Activated gamma-delta T cell (primary cell): ENCODE measurements at regions not wholly inside any gene's neighbourhood (a gene's known extent, or its start where the extent isn't known, plus 50 kb on each side); places are given as distances from the start of the nearest gene placed in this dataset.

Experiments
- DNase-seq: peaks from one replicate; lab custom pipeline; 2025; lab: John Stamatoyannopoulos, UW

DNA sequence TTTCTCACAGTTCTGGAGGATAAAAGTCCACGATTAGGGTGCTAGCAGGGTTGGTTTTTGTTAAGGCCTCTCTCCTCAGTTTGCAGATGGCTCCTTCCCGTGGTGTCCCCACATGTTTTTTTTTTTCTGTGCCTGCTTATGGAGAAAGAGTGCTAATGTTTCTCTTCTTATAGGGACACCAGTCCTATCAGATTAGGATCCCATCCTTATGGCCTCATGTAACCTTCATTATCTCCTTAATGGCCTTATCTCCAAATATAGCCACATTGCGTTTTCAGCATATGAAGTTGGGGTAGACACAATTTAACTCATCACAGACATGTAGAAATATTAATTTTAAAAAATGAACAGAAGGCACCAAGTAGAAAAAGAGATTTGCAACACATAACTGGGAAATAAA, 755.7 kb upstream of the CELF4 start:
- DNase-seq: no peak

DNA sequence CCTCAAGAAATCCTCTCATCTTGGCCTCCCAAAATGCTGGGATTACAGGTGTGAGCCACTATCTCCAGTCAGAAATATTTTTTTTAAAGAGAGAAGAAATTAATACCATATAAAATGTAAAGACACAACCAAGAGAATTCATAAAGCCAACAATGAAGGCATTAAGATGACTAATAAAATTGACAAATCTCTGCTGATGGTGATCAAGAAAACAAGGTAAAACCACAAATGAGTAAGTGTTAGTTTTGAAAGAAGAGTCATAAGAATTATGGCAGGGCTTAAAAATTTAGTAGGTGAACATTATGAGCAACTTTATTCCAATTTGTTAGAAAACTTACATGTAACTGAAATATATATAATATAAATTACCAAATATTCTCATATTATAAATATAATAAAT, 752.8 kb upstream of the CELF4 start:
- DNase-seq: no peak

DNA sequence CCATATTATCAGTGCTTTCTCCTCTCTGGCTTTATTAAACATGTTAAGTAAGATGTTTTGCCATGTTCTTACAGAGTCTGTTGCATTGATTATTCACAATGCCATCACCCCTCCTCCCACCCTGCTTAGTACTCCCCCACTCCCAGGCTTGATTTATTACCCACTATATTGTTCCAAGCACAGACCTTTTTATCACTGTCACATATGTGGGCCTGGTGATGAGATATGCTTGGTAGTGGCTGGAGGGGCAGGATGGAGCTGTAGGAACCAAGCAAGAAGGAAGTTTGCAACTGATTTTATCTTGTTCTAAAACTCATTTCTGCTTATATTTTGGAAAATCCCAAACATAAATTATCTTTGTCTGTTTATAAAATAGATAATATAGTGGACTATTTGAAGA, 748.2 kb upstream of the CELF4 start:
- DNase-seq: no peak

DNA sequence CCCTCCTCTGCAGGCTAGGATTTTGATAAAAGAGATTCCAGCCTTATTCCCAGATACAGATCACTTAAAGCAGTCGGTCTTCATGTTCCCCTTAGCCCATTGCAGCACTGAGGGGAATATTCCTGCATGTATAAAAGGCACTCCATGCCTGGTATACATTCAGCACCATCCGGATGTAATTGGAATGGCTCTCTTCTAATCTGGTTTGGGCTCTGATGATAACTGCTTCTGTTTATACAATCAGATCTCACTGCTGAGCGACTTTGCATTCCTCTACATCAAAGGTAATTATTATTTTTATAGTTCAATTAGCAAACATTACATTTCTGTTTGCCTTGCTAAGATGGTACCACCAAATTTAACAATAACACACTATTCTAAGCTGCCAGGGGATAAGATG, 746.9 kb upstream of the CELF4 start:
- DNase-seq: no peak

DNA sequence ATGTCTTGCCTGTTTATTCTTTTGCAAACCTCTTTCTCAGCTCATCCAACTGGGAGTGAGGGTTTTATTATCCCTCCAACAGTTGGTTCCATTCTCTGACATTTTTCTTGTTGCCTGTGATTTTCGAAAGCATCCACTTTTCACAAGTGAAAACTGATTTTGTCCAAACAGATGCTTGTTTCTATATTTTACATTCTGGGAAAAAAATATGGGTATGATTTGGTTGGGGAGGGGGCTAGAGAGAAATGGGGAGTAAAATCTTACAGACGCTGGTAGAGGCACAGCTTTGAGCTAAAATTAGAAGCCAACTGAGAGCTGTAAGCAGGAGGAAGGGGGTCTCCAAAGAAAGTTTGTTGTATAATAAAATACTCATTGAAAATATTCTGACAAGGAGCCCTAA, 745.3 kb upstream of the CELF4 start:
- no peak for DNase-seq

DNA sequence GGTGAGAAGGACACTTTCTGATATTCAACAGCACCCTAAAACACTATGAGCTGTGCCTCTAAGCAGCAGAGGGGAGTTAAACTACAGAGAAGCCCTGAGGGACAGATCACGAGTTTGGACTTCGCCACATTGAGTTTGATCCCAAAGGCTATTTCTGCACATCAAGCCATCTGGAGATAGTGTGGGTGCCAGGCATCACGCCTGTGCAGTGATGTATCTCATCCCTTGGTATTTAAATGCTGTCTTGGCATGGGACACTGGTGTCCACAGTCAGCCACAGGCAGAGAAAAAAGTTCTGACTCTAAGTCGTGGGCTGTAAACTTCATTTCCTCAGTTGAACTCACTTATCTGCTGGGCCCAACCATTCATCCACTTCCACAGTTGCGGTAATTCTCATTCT, 742.3 kb upstream of the CELF4 start:
- no peak for DNase-seq

DNA sequence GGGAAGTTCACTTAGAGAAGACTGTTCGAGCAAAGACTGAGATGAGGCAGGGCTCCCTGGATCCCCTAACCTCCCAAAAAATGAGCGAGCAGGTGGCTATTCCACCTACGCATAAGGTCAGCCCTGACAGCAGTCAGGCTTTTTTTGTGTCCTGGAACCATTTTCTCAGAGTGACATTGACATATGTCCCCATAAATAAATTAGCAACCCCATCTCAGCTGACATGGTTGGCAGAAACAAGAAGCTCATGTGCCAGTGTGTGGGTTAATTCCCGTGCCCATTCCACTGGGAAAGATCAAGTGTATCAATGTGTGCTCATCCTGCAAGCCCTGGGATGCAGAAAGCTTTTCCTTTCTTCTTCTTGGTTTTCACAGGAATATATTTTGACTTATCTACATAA, 740.4 kb upstream of the CELF4 start:
- no peak for DNase-seq

DNA sequence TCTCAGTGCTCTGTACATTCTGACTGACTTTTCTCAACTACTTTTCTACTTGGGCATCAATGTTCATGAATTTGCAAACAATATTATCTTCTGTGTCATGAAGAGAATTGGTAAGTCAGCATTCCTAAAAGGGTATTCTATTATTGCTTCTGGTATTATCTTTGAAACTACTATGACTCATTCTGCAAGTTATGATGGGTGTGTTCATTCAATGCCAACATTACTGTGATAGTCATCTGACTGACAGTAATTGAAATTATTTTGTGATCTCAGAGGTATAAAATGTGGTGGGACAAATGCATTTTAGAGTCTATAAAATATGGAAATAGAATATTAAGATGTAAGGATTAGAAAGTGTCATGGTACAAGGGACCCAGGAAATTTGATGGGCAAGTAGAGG, 736.0 kb upstream of the CELF4 start:
- DNase-seq: no peak

DNA sequence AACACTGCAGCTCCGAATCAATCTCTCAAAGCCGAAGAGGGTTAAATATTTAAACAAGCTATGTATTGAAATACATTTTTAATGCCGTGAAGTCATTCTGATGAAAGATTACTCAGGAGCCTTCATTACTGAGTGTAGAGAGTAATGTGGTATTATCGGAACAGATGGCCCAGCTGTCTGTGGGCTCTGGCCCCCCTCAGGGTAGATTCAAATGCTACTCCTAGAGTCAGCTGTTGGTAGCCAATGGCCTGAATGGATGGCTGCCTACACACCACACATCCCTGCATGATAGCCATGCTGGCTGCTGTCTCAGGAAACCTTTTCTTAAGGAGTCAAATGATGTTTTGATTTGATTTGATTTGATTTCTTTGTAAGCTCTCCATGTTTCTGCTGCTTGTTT, 732.3 kb upstream of the CELF4 start:
- DNase-seq: no peak

DNA sequence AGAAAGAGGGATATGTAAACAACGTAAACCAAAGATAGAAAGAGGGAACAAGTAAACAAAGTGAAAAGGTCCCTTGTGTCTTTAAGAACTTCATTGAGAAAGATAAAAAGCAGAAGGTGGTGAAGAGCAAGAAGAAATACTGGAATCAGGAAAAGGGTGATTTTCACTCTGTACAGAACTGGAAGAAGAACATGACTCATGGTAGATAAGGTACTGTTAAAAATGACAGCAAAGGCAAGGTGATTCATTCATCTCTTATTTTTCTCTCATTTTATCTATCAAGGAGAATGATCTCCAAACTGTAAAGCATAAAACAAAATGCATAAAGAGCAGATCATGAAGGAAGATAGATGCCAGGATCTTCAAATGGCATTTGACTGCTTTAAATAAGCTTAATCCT, 724.6 kb upstream of the CELF4 start:
- DNase-seq: no peak

DNA sequence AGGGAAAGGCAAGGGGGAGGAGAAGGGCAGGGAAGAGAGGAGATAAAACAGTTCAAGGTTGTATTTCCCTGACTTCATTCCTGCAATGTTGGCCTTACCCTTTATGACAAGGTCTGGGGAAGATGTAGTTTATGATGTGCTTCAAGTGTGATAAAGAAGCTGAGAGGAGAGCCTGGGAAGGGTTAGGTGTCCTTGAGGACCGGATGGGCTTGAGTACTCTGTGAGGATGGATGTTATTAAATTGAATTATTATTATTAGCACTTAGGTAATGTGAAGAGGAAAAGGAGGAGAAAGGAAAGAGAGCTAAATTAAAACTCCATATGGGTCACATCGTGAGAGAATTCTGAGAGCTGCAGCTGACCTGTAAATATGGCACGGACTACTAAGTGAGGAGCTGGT, 719.4 kb upstream of the CELF4 start:
- DNase-seq: no peak

DNA sequence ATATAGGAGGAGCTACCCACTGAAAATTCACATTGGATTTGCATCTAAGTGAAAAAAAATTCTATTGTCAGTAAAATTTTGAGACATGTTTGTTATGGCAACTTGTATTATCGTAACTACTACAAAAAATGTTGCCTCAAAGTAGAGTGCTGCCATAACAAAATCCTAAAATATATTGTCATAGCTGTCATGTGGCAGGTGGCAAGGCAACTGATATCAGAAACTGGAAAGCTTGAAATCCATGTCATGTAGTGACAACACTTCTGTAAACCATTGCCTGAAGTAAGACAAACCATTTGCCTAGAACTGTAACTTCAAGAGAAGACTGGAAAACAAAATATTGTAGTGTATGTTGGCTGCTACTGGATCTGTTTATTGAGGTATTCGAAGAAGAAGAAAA, 697.5 kb upstream of the CELF4 start:
- DNase-seq: no peak

DNA sequence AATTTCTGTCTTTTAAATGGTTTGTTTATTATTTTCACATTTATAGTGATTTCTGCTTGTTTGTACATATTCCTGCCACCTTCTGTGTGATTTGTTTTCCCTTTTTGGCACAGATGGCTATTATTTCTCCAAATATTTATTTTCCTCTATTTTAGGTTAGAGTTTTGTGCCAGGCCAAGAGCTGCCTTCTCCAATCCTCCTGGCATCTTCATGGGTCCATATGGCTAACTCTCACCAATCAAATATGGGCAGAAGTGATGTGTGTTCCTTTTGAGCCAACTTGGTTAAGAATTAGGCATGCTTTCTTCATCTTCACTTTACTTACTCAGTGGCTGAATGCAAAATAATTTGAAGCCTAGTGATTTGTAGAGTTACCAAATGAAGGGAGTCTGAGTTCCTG, 697.1 kb upstream of the CELF4 start:
- DNase-seq: no peak

DNA sequence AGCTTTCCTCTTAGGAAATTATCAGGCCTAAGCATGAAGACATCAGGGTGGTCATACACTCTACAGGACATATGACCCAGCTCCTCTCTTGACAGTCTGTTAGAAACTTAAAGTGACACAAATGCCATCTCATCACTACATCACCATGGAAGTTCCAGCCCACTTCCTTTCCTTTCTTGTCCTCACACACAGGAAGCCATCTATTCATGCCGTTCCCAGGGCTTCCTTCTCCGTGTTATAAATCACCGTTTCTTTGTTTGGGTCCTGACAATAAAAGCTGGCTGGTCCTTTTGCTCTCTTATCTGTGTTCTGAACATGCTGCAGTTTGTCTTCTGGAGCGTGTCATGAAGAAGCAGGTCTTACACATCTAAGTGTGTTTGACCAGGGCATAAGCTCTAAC, 692.1 kb upstream of the CELF4 start:
- DNase-seq: no peak

DNA sequence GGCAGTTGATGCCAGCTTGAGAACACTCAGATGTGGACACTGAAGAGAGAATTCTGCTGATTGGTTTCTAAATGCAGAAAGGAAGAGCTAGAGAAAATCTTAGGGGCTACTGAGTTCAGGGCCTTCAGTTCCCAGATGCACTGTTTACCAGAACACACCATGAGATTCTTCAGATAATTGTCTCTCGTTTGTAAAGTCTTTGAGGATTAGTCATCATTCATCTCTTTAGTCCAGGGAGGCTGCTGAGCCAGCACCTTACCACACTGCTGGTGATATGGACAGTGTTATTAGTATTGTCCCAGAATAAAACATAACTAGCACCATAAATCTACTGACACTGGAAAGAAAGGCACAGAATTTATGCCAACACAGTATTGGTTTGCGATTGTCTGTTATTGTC, 690.8 kb upstream of the CELF4 start:
- no peak for DNase-seq

DNA sequence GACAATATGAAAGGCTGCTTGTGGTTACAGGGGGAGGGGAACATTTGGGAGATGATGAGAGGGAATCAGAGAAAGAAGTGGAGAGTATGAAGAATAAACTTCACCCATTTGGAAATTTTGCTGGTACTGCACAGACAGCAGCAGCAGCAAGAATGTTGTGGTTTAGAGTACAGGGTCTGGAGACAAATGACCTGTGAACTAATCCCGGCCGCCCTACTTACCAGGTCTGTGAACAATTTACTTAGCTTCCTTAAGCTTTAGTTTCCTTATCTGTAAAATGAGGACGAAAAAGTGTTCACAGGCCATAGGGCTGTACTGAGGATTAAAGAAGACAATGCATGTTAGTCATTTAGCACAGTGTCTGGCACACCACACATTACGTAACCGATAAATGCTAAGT, 685.4 kb upstream of the CELF4 start:
- no peak for DNase-seq

DNA sequence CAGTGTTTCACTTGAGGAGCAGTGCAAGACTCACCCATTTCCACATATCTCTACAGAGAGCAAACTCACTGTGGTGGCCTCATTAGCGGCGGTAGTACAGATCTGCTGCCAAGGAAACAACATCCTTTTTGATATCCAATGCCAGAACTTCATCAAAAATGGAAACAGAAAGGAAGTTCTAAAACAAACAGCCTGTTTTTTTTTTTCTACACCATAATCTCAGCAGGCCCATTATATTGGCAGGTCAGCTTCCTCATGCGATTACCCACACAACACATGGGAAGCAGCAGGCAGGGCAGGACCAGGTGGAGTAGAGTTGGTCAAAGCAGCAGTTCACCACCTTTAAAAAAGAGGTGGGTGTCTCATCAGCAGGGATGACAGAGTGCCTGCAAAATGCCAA, 678.9 kb upstream of the CELF4 start:
- no peak for DNase-seq

DNA sequence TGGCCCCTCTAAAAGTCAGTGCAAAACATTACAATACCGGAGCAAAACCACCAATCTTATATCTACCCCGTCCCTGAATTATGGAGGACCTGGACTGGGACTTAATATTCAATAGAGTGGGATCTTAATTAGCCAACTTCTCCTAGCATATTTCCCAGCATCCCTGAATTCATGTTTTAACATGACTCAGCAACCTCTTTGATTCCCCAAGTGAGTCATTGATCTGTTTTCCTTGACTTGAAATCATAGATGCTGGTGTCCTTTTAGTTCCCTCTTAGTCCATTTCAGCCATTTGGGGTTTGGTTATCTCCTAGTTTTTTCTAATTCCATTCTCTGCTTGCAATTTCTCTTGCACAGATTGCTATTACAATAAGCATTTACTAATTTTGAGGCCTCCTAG, 677.7 kb upstream of the CELF4 start:
- DNase-seq: no peak

DNA sequence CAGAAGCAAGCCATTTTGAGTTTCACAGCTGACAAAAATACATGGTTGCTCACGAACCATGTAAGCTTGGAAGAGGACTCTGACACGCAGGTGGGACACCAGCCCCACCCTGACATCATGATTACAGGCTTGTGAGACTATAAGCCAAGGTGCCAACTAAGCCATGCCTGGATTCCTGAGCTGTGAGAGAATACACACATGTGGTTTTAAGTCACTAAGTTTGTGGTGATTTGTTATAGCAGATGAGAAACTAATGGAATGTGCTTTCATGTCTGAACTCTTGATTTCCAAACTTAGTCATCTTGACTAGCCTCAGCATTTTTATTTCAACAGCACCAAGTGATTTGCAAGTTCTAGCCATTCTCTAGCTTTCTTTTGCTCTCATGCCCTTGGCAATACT, 676.1 kb upstream of the CELF4 start:
- DNase-seq: no peak

DNA sequence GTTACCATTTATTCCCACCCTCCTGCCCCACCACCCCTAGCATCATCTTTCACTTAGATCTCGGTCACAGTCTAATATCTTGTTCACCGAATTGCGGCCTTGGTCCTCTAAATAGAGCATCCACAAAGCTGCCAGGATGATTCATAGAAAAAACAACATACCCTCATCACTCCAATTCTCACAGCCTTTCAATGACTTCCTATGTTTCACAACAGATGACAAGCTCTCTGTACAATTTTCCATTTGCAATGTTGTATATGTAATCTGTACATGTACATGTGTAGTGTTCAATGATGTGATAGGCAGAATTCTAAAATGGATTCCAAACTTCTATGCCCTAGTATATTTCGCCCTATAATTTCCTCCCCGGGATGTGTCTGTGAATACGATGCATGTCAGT, 675.6 kb upstream of the CELF4 start:
- no peak for DNase-seq

DNA sequence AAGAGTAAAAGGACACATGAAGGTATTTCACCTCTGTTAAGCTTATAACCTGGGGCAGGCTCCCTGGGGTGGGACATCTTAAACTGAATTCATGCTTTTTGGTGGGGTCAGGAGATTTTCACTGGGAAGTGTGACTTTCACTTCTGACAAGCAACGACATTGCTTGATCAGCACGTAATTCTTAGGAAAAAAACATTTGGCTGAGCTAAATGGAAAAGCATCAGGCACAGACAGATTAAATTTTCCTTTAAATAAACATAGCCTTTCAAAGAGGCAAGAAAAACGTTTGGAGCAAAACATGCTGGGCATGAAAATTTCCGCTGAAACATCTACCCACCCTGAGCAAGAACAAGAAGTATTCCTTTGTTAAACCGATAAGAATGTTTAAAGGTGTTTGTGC, 674.0 kb upstream of the CELF4 start:
- no peak for DNase-seq

DNA sequence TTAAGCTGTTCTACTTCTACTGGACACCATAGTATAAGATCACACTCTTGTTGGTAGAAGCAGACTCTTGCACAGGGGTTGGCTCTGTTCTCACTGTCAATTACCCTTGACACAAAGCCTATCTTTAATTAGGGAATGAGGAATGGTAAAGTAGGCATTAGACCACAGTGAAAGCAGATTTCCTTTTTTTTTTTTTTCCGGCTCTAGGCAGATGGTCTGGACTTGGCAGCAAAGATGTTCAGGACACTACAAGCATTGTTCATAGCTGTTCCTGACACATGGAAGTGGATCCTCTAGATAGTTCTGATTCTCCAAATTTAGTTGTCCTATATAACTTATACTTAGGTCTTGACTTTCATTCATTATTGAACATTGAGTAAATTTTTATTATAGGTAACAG, 672.2 kb upstream of the CELF4 start:
- no peak for DNase-seq

DNA sequence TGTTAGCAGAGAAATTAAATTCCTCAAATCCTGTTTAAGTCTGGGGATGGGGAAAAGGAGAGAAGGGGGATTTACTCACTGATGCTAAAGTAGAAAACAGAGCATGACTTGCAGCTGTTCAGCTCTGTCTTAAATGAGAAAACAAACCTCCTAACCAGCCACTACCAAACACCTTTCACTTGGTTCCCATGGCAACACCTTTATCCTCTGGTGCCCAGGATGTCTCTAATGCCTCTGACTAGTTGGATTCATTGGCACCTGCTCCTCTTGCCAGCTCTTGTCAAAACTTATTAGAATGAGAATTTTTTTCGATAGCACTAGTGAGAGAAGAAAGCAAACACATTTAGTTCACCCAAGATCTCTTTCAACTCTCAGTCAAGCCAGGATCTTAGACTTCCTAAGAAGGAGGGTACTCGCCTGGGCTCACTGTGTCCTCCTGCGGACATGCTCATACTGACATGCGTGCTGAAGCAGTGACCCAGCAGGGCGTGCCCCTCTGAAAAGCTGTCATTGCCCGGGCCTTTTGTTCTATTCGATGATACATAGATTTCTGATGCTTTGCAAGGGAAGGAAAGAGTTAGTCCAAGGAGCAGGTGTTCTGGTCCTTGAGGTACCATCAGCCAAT, 656.0 kb upstream of the CELF4 start:
- no peak for DNase-seq

DNA sequence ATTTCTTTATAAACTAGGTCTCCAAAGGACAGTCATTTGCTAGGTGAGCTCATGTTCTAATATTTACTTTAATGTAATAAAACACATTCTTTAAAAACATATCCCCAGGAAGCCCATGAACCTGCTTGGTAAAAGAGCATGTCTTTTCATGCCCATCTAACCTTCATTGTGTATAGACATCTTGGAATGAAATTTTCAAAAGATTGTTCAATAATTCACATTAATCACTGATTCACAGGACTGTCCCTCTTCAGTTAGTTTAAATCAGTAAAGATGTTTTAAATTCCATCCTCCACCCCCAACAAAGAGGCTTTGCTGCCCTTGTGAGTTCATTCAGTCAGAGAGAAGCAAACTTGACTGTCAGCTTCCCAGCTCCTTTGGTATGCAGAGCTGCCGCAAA, 633.4 kb upstream of the CELF4 start:
- no peak for DNase-seq

DNA sequence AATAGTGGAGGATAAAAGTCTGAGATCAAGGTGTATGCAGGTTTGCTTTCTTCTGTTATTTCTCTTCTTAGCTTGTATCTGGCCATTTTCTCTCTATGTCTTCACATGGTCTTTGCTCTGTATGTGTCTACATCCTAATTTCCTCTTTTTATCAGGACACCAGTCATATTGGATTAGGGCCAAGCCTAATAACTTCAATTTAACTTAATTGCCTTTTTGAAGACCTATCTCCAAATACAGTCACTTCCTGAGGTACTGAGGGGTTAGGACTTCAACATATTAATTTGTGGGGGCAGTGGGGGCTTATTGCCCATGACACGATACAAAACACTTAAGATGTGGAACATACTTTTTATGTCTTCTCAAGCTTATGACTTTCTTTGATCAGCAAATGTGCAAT, 632.9 kb upstream of the CELF4 start:
- no peak for DNase-seq
